ENCODE measurements at regions not wholly inside any gene's neighbourhood (a gene's known extent, or its start where the extent isn't known, plus 50 kb on each side); places are given as distances from the start of the nearest gene placed in this dataset.
"Not testable (repeated sequence)": the region's sequence is repeated elsewhere in the genome, so short reads cannot be mapped to it uniquely, and the experiment has no call there.

DNA sequence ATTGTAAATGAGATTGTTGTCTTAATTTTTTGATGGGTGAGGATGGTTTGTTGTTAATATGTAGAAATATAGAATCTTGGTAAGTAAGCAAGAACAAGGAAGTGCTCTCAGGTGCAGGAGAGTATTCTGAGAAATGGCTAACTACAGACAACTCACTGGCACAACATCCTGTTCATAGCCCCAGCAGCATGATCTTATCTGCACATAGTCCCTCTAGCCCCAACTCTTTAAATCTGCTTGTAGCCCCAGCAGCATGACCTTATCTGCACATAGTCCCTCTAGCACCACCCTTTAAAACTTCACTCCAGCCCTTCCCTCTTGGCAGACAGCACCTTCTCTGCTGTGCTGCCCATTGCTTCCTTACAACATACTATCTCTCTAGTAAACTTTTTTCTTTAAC is 1957.1 kb upstream of the ADGRL3 start:
- DNase-seq = no peak

GRCh38 chr4:59247032-59247431 is 1953.1 kb upstream of the ADGRL3 start:
- no peak for DNase-seq

DNA sequence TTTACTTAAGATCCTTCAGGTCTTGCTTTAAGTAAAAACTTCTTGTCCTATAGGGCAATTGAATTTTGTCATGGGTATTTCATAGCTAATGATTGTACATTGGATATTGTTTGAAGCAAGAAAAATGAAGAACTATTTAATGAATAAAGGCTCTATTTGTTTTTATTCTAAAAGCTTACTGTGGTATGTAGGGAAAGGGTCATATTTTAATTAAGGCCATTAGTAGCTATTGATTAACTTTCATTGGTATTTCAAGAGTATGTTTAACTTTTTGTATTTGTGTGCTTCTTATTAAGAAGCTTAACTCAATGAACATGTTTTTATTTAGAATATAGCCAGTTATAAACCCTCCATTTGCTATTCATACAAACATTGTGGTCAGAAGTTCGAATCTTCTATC is 1951.8 kb upstream of the ADGRL3 start:
- no peak for DNase-seq

GRCh38 chr4:59249110-59249509 is 1951.0 kb upstream of the ADGRL3 start:
- DNase-seq = no peak

DNA sequence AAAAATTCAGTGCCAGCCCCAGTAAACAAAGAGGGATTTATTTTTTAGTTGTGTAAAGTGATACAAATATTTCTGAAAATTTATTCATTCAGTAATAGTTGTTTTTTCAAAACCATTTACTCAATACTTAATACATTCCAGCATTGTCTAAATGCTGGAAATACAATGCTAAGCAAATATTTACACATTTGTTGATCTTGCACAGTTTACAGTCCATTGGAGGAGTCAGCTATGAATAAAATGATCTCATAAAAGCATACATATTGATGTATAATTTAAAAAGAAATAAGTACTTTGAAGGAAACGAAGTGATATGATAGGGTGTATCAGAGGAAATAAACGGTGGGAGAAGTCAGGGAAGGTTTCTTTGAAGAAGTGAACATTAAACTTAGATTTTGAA is 1942.1 kb upstream of the ADGRL3 start:
- DNase-seq = no peak

GRCh38 chr4:59307609-59308008 is 1892.5 kb upstream of the ADGRL3 start:
- no peak for DNase-seq

DNA sequence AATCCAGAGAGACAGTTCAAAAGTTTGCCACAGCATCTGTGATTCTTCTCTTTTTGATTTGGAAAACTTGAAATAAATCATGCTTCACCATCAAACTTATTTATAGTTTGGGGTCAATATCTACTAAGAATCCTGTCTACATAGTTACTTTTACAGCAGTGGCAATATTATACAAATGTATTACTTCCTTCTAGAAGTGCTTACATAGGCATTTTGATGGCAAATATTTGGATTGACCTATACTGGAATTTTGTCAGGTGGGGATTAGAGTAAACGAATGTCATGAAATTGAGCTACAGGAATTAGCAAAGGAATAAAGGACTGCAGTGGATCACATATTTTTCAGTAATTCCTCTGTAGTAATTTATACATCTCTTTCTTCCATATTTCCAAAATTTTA is 1885.5 kb upstream of the ADGRL3 start:
- no peak for DNase-seq

GRCh38 chr4:59339631-59340030 is 1860.5 kb upstream of the ADGRL3 start:
- DNase-seq = no peak

DNA sequence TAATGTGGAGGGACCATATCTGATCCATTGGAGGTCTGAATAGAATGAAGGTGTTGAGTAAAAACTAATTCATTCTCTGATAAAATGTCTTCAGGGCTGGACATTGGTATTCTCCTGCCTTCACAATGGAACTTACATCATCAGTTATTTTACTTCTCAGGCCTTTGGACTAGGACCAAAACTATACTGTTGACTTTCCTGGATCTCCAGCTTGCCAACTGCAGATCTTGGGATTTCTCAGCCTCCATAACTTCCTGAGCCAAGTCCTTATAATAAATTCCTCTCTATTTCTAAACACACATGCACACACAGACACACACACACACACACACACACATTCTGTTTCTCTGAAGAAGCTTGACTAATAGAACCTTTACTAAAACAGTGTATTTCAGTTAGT is 1858.6 kb upstream of the ADGRL3 start:
- DNase-seq = no peak

DNA sequence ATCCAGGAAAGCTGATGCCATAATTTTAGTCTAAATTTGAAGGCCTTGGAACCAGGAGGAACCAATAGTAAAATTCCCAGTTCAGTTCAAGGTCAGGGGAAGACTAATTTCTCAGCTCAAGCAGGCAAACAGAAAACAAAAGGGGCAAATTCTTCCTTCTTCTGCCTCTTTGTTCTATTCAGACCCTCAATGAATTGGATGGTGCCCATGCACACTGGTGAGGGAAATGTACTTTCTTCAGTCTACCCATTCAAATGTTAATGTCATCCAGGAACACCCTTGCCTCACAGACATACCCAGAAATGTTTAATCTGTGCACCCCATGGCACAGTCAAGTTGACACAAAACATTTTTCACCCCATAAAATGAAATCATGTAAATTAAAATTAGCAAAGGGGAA is 1851.2 kb upstream of the ADGRL3 start:
- DNase-seq = no peak

GRCh38 chr4:59369229-59369628 is 1830.9 kb upstream of the ADGRL3 start:
- no peak for DNase-seq

GRCh38 chr4:59374416-59374815 is 1825.7 kb upstream of the ADGRL3 start:
- DNase-seq = no peak

DNA sequence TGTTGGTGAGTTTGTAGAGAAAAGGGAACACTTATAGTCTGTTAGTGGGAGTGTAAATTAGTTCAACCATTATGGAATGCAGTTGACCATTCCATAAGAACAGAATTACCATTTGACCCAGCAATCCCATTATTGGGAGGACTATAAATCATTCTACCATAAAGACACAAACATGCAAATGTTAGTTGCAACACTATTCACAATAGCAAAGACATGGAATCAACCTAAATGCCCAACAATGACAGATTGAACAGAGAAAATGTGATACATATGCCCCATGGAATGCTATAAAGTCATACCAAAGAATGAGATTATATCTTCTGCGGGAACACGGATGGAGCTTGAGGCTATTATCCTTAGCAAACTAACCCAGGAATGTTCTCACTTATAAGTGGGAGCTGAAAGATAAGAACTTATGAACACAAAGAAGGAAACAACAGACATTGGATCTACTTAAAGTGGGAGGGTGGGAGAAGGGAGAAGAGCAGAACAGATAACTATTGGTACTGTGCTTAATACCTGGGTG is 1819.2 kb upstream of the ADGRL3 start:
- DNase-seq = no peak

GRCh38 chr4:59381591-59381990 is 1818.5 kb upstream of the ADGRL3 start:
- no peak for DNase-seq

DNA sequence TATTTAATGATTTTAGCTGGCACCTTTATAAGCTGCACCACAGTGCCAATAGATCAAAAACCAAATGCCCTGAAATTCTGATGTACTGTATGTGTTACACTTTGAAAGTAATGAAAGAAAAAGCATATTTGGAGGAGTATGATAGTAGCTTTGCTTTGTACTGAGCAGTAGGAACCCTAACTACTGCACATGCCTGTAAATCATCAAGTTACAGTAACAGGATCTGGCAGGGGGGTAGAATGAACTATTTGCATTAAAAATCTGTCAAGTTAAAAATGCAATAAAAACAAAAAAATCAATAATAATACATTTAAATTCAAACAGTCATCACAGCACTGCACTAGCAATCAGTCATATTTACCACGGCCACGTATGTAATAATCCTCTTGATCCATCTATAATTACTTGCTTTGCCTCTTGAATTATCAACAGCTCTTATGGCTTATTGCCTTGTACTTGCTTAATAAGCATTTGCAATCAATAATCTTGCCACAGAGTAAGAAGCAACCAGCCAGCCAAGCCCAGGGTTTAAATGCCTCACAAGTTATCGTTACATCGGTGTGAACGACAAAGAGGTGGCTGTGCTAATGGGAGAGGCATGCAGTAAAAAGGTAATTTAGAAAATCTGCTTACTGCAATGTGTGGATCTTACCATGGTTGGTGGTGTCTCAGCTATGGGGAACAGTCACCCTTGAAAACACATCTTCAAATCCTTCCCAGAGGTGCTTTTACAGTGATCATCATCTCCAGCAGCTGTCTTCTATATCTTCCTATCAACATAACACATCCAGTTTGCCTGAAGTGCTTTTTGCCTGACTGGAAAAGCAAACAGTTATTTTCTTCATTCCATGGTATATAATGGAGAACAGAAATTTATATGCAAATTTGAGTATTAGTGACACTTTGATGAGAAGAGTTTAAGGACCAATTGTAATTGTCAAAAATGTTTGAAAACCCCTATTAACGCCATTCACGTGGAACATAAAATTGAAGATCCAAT is 1812.1 kb upstream of the ADGRL3 start:
- no peak for DNase-seq

GRCh38 chr4:59393780-59394179 is 1806.3 kb upstream of the ADGRL3 start:
- no peak for DNase-seq

DNA sequence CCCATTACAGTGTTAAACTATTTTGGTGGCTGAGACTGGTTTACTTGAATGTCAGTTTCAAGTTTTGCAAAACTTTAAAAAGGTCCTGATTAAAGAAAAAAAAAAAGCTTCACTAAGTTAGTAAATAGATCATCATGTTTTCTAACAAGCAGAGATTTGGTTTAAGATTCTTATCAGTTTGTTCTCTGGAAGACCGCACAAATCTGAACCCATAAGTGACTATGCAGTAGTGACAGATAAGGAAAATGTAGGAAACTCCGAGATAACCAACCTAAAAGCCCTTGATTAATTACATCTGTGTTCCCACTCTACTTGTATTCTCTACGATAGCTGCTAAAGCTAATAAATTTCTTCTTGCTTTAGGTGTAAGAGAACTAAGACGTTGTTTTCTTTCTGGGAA is 1799.8 kb upstream of the ADGRL3 start:
- DNase-seq = no peak

DNA sequence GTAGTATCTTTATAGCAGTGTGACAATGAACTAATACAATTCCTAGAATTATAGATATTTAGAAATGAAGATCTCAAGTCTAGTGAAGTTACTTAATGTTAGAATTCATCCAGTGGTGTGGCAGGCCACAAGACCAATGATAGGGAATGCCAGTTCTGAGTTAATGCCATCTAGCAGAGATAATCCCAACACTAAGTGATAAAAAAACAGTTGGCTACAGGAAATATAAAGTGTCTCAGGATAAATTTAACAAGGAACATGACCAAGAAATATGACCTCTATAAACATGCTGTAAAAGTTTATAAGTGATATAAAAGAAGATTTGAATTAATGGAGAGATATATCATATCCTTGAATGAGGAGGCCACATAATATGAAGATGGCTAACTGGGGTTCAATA is 1790.5 kb upstream of the ADGRL3 start:
- DNase-seq = no peak

DNA sequence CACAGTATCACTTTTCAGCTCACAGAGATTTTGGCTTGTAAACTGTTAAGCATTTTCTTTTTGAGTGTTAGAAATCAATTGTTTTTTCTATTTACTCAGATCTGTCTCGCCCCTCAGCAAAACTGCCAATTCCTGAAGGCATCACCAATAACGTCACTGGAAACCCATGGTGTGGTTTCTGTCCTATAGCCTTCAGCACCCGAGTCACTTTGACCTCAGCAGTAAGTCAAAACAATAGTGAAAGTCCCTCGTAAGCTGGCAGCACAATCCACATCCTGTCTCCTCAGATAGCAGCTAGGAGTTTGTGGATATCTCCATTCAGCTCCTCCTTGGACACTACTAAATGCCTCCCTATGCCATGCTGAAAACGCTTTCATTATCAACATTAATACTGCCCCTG is 1787.4 kb upstream of the ADGRL3 start:
- no peak for DNase-seq

- no peak for DNase-seq
These were observed 1744.4 kb upstream of the ADGRL3 start for GRCh38 chr4:59455751-59456150.

GRCh38 chr4:59457576-59457975 is 1742.5 kb upstream of the ADGRL3 start:
- no peak for DNase-seq

- DNase-seq = no peak
These were observed 1715.2 kb upstream of the ADGRL3 start for GRCh38 chr4:59484944-59485343.

DNA sequence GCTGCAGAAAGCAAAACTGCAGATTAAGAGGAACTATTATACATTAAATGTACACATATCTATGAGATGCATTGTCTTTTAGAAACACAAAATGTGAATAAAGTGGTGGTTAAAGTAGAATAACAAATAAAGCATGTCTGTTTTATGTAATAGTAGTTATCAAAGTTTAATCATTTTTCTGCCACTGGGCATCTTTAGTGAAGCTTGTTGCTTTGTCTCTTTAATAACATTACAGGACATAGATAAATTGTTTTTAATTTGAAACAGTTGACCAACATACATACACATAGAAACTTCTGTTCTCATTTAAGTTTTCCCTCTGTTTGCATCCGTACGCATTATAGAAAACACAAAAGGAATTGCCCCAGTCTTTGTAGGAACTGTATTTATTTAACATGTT is 1700.0 kb upstream of the ADGRL3 start:
- DNase-seq = no peak

DNA sequence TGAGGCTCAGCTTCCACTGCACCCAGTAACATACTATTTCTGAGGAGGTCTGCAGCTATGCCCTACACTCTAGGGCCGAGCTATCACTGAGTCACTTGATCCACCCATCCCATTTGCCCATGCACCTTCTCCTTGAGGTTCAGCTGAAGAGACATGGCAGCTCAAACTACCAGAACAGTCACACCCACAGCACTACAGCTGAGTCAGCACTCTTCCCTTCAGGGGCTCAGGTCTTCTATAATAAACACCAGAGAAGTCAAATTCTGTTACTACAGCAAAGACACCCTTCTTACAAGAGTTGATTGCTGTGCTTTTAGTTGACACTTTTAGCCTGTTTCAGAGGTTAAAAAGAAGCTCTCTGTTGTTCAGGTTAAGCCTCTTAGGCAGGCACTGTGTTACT is 1696.4 kb upstream of the ADGRL3 start:
- DNase-seq = no peak

GRCh38 chr4:59511809-59512208 is 1688.3 kb upstream of the ADGRL3 start:
- DNase-seq = not testable (repeated sequence)
